Panc1 (cell line): ENCODE measurements at regions not wholly inside any gene's neighbourhood (a gene's known extent, or its start where the extent isn't known, plus 50 kb on each side); places are given as distances from the start of the nearest gene placed in this dataset.

Experiments used
- ATAC-seq: fragments of 200-7000 bp; cut with Tn5 transposase; 2 replicates; pipeline ENCODE4 v1.9.1; 2020; ENCODE audit warnings: mild to moderate bottlenecking, moderate library complexity
- BruUV-seq: library from RNA; stranded (reverse); fragments of 400-500 nt; replicated peaks from 2 replicates; lab custom pipeline; 2021; lab: Mats Ljungman, UMichigan
- CTCF ChIA-PET: fragments of 300-600 bp; sonication (Branson Sonifier 250); formaldehyde crosslinking; loops from one replicate; lab custom pipeline; 2022; ENCODE audit warnings: antibody characterized with exemption; lab: Charles Lee
- POLR2A ChIA-PET: fragments of 300-600 bp; sonication (Branson Sonifier 250); formaldehyde crosslinking; loops from one replicate; lab custom pipeline; 2022; ENCODE audit warnings: antibody characterized with exemption; lab: Charles Lee
- DNase-seq: peaks from one replicate; pipeline ENCODE4 v3.0.0-alpha.2; 2010; ENCODE audit warnings: low read depth, low spot score
- H3K27ac ChIP-seq: 2 replicates; pipeline ENCODE4 v1.5.1; 2011; ENCODE audit warnings: mild to moderate bottlenecking, low read length, inconsistent platforms
- H3K27me3 ChIP-seq: fragments of 200-500 bp; sonication (Bioruptor generic); 2 replicates; pipeline ENCODE4 v1.6.0; 2014; ENCODE audit warnings: low read length, inconsistent platforms; ENCODE audit not compliant: control insufficient read depth, insufficient read depth
- H3K36me3 ChIP-seq: fragments of 200-500 bp; sonication (Bioruptor generic); 2 replicates; pipeline ENCODE4 v1.5.1; 2014; ENCODE audit warnings: inconsistent platforms, mild to moderate bottlenecking, low read length, moderate library complexity; ENCODE audit not compliant: control insufficient read depth, insufficient read depth
- H3K4me1 ChIP-seq: 2 replicates; pipeline ENCODE4 v1.5.1; 2011; ENCODE audit warnings: inconsistent platforms, mild to moderate bottlenecking, low read length, moderate library complexity; ENCODE audit not compliant: control insufficient read depth, insufficient read depth
- H3K4me3 ChIP-seq, 2 experiments: 2 replicates each; pipeline ENCODE4 v1.5.1; 2011 to 2012; ENCODE audit warnings: low read depth in 2 of 2, low read length in 2 of 2, mild to moderate bottlenecking in 2 of 2, inconsistent platforms in 1 of 2, moderate library complexity in 1 of 2
- H3K9me3 ChIP-seq: fragments of 200-500 bp; sonication (Bioruptor generic); 2 replicates; pipeline ENCODE4 v1.5.1; 2014; ENCODE audit warnings: low read depth, mild to moderate bottlenecking, inconsistent platforms, low read length, moderate library complexity; ENCODE audit not compliant: control insufficient read depth, insufficient read depth
- CTCF ChIP-seq: fragments of 450-650 bp; IDR thresholded peaks from 2 replicates; pipeline ENCODE4 v1.5.1; 2017; ENCODE audit warnings: mild to moderate bottlenecking
- POLR2AphosphoS5 ChIP-seq: IDR thresholded peaks from 2 replicates; pipeline ENCODE4 v1.6.1; 2012; ENCODE audit warnings: mild to moderate bottlenecking, low read depth, low read length, moderate library complexity
- REST ChIP-seq, 2 experiments: IDR thresholded peaks; 2 replicates each; pipeline ENCODE4 v1.6.1; 2011 to 2012; ENCODE audit warnings: low read depth in 2 of 2, control low read depth in 1 of 2, low read length in 1 of 2, mild to moderate bottlenecking in 1 of 2, moderate library complexity in 1 of 2; ENCODE audit not compliant: insufficient read depth in 1 of 2
- SIN3A ChIP-seq: IDR thresholded peaks from 2 replicates; pipeline ENCODE4 v1.6.1; 2012; ENCODE audit warnings: low read depth, mild to moderate bottlenecking, low read length, moderate library complexity, borderline replicate concordance; ENCODE audit not compliant: insufficient read depth
- TCF7L2 ChIP-seq: IDR thresholded peaks from 2 replicates; pipeline ENCODE4 v1.6.1; 2011; ENCODE audit warnings: mild to moderate bottlenecking, low read depth, low read length, inconsistent platforms
- in situ Hi-C: cut with HindIII; loops from 2 replicates; pipeline ENCODE4 v1.10.0; 2016; ENCODE audit warnings: low sequenced_read_pairs, low pct_unique_long_range_greater_than_20kb
- intact Hi-C: fragments of 100-400 bp; cut with micrococcal nuclease; formaldehyde crosslinking; loops from one replicate; pipeline ENCODE4 v1.10.0; 2022; ENCODE audit not compliant: unreplicated experiment

GRCh38 chr15:92714077-92714476, 58.5 kb upstream of the FAM174B start:
- ChIA-PET CTCF (interaction anchor here (1.0 to 2.1 kb wide), 3 partner anchors 193 to 617 kb away, joined by 4 to 11 read pairs (median 5); no protein-coding TSS in a partner anchor), POLR2A (no interaction called here)
- Histone ChIP-seq H3K27ac (peak overlapping the region; percentile 55), H3K9me3 (no peaks in the 10 kb centered on the region), H3K4me3 (peak overlapping the region; percentile 57 to 59), H3K27me3 (no peaks in the 10 kb centered on the region), H3K36me3 (no peaks in the 10 kb centered on the region), H3K4me1 (peaks cover 6% of the 10 kb centered on the region; the same call in 1 of the 2 replicates)
- DNase-seq: no peak
- in situ Hi-C loops (no loop called here), intact Hi-C loops (loop anchor here (5.0 to 10.0 kb wide), 3 partner anchors 99 to 617 kb away; no protein-coding TSS in a partner anchor)
- TF ChIP-seq POLR2AphosphoS5: no peak
- TF ChIP-seq REST (IDR thresholded peaks at IDR 0.05; ENCODE audit: insufficient read depth in 1 of 2, low read depth in 2 of 2, low read length in 1 of 2): no peak
- no peak for TF ChIP-seq SIN3A
- peak; percentile 85 for TF ChIP-seq TCF7L2
- TF ChIP-seq CTCF: no peak
- BruUV-seq: no TSS peak
- ATAC-seq: peak; percentile 64

- intact Hi-C loops: loop anchor here (1.0 to 10.0 kb wide), 5 partner anchors 100 to 617 kb away; no protein-coding TSS in a partner anchor
- Histone ChIP-seq H3K27me3 (no peaks in the 10 kb centered on the region), H3K4me1 (0 out of 2 replicates have a peak, but pooled peaks cover 4% of the 10 kb centered on the region), H3K9me3 (no peaks in the 10 kb centered on the region), H3K4me3 (peak overlapping the region; percentile 57 to 59), H3K27ac (peak overlapping the region; percentile 55), H3K36me3 (no peaks in the 10 kb centered on the region)
- no TSS peak for BruUV-seq
- peak; percentile 89 for ATAC-seq
- ChIA-PET CTCF (interaction anchor here (0.5 to 2.1 kb wide), 6 partner anchors 137 to 617 kb away, joined by 3 to 11 read pairs (median 4); no protein-coding TSS in a partner anchor), POLR2A (no interaction called here)
- TF ChIP-seq TCF7L2 (no peak; the same call in 1 of the 2 replicates), CTCF (peak; percentile 96), REST (IDR thresholded peaks at IDR 0.05; ENCODE audit: insufficient read depth in 1 of 2, low read depth in 2 of 2, low read length in 1 of 2) (no peak)
- DNase-seq: no peak
- in situ Hi-C loops: no loop called here
These were observed 59.2 kb upstream of the FAM174B start for GRCh38 chr15:92714477-92715401.
